Naive thymus-derived CD4-positive, alpha-beta T cell (primary cell): ENCODE measurements at regions not wholly inside any gene's neighbourhood (a gene's known extent, or its start where the extent isn't known, plus 50 kb on each side); places are given as distances from the start of the nearest gene placed in this dataset.
"Not testable (repeated sequence)": the region's sequence is repeated elsewhere in the genome, so short reads cannot be mapped to it uniquely, and the experiment has no call there.

Experiments used
- ATAC-seq: fragments of 150-1000 bp; cut with Tn5 transposase; 2 replicates; pipeline ENCODE4 v1.10.0; 2021; ENCODE audit warnings: mild to moderate bottlenecking, moderate library complexity
- CTCF ChIA-PET: fragments of 350-600 bp; sonication (Branson Sonifier 250); formaldehyde crosslinking; loops from one replicate; lab custom pipeline; 2021; ENCODE audit warnings: antibody characterized with exemption; lab: Charles Lee
- POLR2A ChIA-PET: fragments of 350-600 bp; sonication (Branson Sonifier 250); formaldehyde crosslinking; loops from one replicate; lab custom pipeline; 2021; ENCODE audit warnings: antibody characterized with exemption, inconsistent platforms; lab: Charles Lee
- DNase-seq, 9 donors: peaks; one replicate each; pipeline versions ENCODE4 v3.0.0 to v3.0.0-alpha.2; 2020 to 2022; ENCODE audit warnings: mixed read lengths in 1 of 9
- H3K27ac ChIP-seq: one replicate; pipeline ENCODE4 v1.7.0; 2013; ENCODE audit warnings: mild to moderate bottlenecking, low read depth, low read length, moderate library complexity
- H3K27me3 ChIP-seq, 2 donors: one replicate each; pipeline ENCODE4 v1.7.0; 2013; ENCODE audit warnings: low read length in 2 of 2, mild to moderate bottlenecking in 2 of 2, moderate library complexity in 2 of 2; ENCODE audit not compliant: control insufficient read depth in 2 of 2, insufficient read depth in 2 of 2
- H3K36me3 ChIP-seq, 3 experiments: 1 replicate in 2 of 3; 2 replicates in 1 of 3; pipeline ENCODE4 v1.7.0; 2013; ENCODE audit warnings: low read length in 3 of 3, mild to moderate bottlenecking in 3 of 3, moderate library complexity in 1 of 3; ENCODE audit not compliant: insufficient read depth in 3 of 3, control insufficient read depth in 2 of 3
- H3K4me1 ChIP-seq, 2 donors: one replicate each; pipeline ENCODE4 v1.7.0; 2013; ENCODE audit warnings: low read length in 2 of 2, mild to moderate bottlenecking in 2 of 2, moderate library complexity in 1 of 2; ENCODE audit not compliant: control insufficient read depth in 2 of 2, insufficient read depth in 2 of 2
- H3K4me3 ChIP-seq: 2 replicates; pipeline ENCODE4 v1.7.0; 2013; ENCODE audit warnings: mild to moderate bottlenecking, low read length
- H3K9me3 ChIP-seq, 3 experiments: 1 replicate in 2 of 3; 2 replicates in 1 of 3; pipeline ENCODE4 v1.7.0; 2013; ENCODE audit warnings: low read length in 3 of 3; ENCODE audit not compliant: control insufficient read depth in 2 of 3
- H3K27ac Mint-ChIP-seq, 9 donors: one replicate each; pipeline ENCODE4 v1.8.0; 2020 to 2022; ENCODE audit warnings: mixed read lengths in 9 of 9, mild to moderate bottlenecking in 8 of 9, moderate library complexity in 5 of 9, inconsistent platforms in 2 of 9
- H3K27me3 Mint-ChIP-seq, 5 donors: one replicate each; pipeline ENCODE4 v1.8.0; 2021 to 2022; ENCODE audit warnings: mixed read lengths in 5 of 5, mild to moderate bottlenecking in 1 of 5
- H3K36me3 Mint-ChIP-seq, 5 donors: one replicate each; pipeline ENCODE4 v1.8.0; 2020 to 2022; ENCODE audit warnings: mixed read lengths in 5 of 5, mild to moderate bottlenecking in 3 of 5, inconsistent platforms in 1 of 5
- H3K4me1 Mint-ChIP-seq, 7 donors: one replicate each; pipeline ENCODE4 v1.8.0; 2020 to 2022; ENCODE audit warnings: mixed read lengths in 7 of 7, mild to moderate bottlenecking in 3 of 7, inconsistent platforms in 1 of 7
- H3K4me3 Mint-ChIP-seq, 10 donors: one replicate each; pipeline ENCODE4 v1.8.0; 2020 to 2022; ENCODE audit warnings: mild to moderate bottlenecking in 10 of 10, mixed read lengths in 10 of 10, moderate library complexity in 6 of 10, inconsistent platforms in 2 of 10
- H3K9me3 Mint-ChIP-seq, 11 donors: one replicate each; pipeline ENCODE4 v1.8.0; 2020 to 2022; ENCODE audit warnings: mixed read lengths in 11 of 11, mild to moderate bottlenecking in 4 of 11, inconsistent platforms in 1 of 11, moderate library complexity in 1 of 11
- intact Hi-C, 2 donors: fragments of 100-400 bp; cut with micrococcal nuclease; formaldehyde crosslinking; loops; one replicate each; pipeline ENCODE4 v1.15.1; 2023

- Histone ChIP-seq H3K4me3 (no peak overlapping the region), H3K27me3 (no peaks in the 10 kb centered on the region), H3K4me1 (no peaks in the 10 kb centered on the region), H3K27ac (no peak overlapping the region), H3K9me3 (no peaks in the 10 kb centered on the region), H3K36me3 (no peaks in the 10 kb centered on the region)
- ChIA-PET CTCF (interaction anchor here (0.6 kb wide), 1 partner anchor 176 kb away, joined by 3 read pairs; no protein-coding TSS in a partner anchor), POLR2A (no interaction called here)
- H3K36me3 Mint-ChIP-seq, result no peaks in the 10 kb centered on the region
- peaks cover 0 to 4% (median 0%) of the 10 kb centered on the region in 11 donors for H3K9me3 Mint-ChIP-seq
- no peak for DNase-seq
- no peaks in the 10 kb centered on the region for H3K4me1 Mint-ChIP-seq
- H3K4me3 Mint-ChIP-seq, result no peak overlapping the region
- intact Hi-C loops, result no loop called here
- H3K27ac Mint-ChIP-seq, result no peak overlapping the region
- H3K27me3 Mint-ChIP-seq, result peaks cover 10 to 42% (median 16%) of the 10 kb centered on the region in 5 donors
- no peak for ATAC-seq
These were observed 185.5 kb upstream of the NLRP1 start for GRCh38 chr17:5769593-5770354.

DNA sequence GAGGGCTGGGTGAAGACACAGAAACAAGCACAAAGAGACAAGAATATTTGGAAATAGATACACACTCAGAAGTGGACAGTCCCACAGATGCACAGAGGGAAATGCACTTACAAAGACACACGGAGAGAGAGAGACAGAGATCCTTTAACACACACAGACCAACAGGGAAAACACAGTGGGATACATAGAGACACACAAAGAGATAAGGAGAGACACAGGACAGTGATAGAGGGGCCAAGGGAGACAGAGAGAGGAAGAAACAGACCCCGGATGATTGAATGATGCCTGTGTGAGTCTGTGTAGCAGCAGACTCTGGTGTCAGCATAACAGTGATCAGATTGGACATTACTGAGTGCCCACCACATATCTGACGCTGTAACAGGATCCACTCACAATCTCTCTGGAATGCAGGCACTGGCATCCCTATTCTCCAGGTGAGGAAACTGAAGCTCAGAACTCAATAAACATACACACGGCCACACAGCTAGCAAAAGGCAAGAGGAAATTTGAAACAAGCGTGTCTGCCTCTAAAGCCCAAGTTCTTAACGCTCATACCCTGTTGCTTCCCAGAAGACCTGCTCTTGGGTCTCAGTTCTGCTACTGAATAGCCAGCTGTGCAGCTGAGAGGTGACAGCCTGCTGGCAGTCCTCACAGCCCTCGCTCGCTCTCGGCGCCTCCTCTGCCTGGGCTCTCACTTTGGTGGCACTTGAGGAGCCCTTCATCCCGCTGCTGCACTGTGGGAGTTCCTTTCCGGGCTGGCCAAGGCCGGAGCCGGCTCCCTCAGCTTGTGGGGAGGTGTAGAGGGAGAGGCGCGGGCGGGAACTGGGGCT, 186.3 kb upstream of the NLRP1 start:
- Mint-ChIP-seq H3K36me3 (no peaks in the 10 kb centered on the region), H3K4me3 (no peak overlapping the region), H3K27me3 (peaks cover 19 to 38% (median 25%) of the 10 kb centered on the region in 5 donors), H3K9me3 (peaks cover 0 to 4% (median 0%) of the 10 kb centered on the region in 11 donors), H3K27ac (no peak overlapping the region), H3K4me1 (no peaks in the 10 kb centered on the region)
- intact Hi-C loops, result no loop called here
- H3K27ac ChIP-seq, result no peak overlapping the region
- H3K9me3 ChIP-seq, result no peaks in the 10 kb centered on the region
- no peak for ATAC-seq
- H3K4me1 ChIP-seq, result no peaks in the 10 kb centered on the region
- CTCF ChIA-PET, result no interaction called here
- H3K36me3 ChIP-seq, result no peaks in the 10 kb centered on the region
- POLR2A ChIA-PET, result no interaction called here
- DNase-seq, result no peak
- H3K4me3 ChIP-seq, result no peak overlapping the region
- H3K27me3 ChIP-seq, result no peaks in the 10 kb centered on the region

DNA sequence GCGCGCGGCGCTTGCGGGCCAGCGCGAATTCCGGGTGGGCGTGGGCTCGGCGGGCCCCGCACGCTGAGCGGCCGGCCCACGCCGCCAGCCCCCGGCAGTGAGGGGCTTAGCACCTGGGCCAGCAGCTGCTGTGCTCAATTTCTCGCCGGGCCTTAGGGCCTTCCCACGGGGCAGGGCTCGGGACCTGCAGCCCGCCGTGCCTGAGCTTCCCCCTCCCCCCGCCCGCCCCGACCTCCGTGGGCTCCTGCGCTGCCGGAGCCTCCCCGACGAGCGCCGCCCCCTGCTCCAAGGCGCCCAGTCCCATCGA, 186.9 kb upstream of the NLRP1 start:
- ATAC-seq, H3K4me3 Mint-ChIP-seq, DNase-seq, H3K4me1 Mint-ChIP-seq, H3K9me3 Mint-ChIP-seq, H3K36me3 Mint-ChIP-seq, H3K27ac ChIP-seq, CTCF ChIA-PET, intact Hi-C loops, H3K4me3 ChIP-seq, H3K36me3 ChIP-seq, POLR2A ChIA-PET, H3K27me3 ChIP-seq, H3K9me3 ChIP-seq, H3K27ac Mint-ChIP-seq, H3K4me1 ChIP-seq: not testable (repeated sequence)
- peaks cover 19 to 37% (median 24%) of the 10 kb centered on the region in 5 donors for H3K27me3 Mint-ChIP-seq

DNA sequence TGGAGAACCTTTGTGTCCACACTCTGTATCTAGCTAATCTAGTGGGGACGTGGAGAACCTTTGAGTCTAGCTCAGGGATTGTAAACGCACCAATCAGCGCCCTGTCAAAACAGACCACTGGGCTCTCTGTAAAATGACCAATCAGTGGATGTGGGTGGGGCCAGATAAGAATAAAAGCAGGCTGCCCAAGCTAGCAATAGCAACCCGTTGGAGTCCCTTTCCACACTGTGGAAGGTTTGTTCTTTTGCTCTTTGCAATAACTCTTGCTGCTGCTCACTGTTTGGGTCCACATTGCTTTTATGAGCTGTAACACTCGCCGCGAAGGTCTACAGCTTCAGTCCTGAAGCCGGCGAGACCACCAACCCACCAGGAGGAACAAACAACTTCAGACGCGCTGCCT, 187.7 kb upstream of the NLRP1 start:
- ATAC-seq, H3K27ac Mint-ChIP-seq, H3K4me3 Mint-ChIP-seq, H3K9me3 Mint-ChIP-seq, H3K36me3 ChIP-seq, POLR2A ChIA-PET, intact Hi-C loops, H3K36me3 Mint-ChIP-seq, H3K4me1 ChIP-seq, CTCF ChIA-PET, DNase-seq, H3K9me3 ChIP-seq, H3K27ac ChIP-seq, H3K4me1 Mint-ChIP-seq, H3K27me3 ChIP-seq, H3K4me3 ChIP-seq: not testable (repeated sequence)
- peaks cover 19 to 30% (median 24%) of the 10 kb centered on the region in 5 donors for H3K27me3 Mint-ChIP-seq

- no peak overlapping the region for H3K27ac Mint-ChIP-seq
- H3K36me3 Mint-ChIP-seq, result no peaks in the 10 kb centered on the region
These were observed 188.4 kb upstream of the NLRP1 start for GRCh38 chr17:5772720-5773119.

GRCh38 chr17:5773816-5774360, 189.6 kb upstream of the NLRP1 start:
- intact Hi-C loops, result no loop called here
- Histone ChIP-seq H3K27ac (no peak overlapping the region), H3K36me3 (no peaks in the 10 kb centered on the region), H3K27me3 (no peaks in the 10 kb centered on the region), H3K9me3 (no peaks in the 10 kb centered on the region), H3K4me1 (no peaks in the 10 kb centered on the region), H3K4me3 (no peak overlapping the region)
- ChIA-PET POLR2A (no interaction called here), CTCF (no interaction called here)
- no peak for ATAC-seq
- no peak overlapping the region for H3K27ac Mint-ChIP-seq
- peaks cover 10 to 25% (median 17%) of the 10 kb centered on the region in 5 donors for H3K27me3 Mint-ChIP-seq
- no peak for DNase-seq
- H3K4me3 Mint-ChIP-seq, result no peak overlapping the region
- peaks cover 0 to 6% (median 0%) of the 10 kb centered on the region in 7 donors for H3K4me1 Mint-ChIP-seq
- H3K36me3 Mint-ChIP-seq, result no peaks in the 10 kb centered on the region
- H3K9me3 Mint-ChIP-seq, result peaks cover 0 to 3% (median 0%) of the 10 kb centered on the region in 11 donors

More at GRCh38 chr17:5772720-5773119, 188.4 kb upstream of the NLRP1 start:
- DNase-seq (no peak), ATAC-seq (no peak)
- H3K27me3 ChIP-seq, result no peaks in the 10 kb centered on the region
- no peaks in the 10 kb centered on the region for H3K9me3 ChIP-seq
- Mint-ChIP-seq H3K27me3 (peaks cover 19 to 29% (median 24%) of the 10 kb centered on the region in 5 donors), H3K9me3 (peaks cover 0 to 2% (median 0%) of the 10 kb centered on the region in 11 donors), H3K4me3 (no peak overlapping the region), H3K4me1 (peaks cover 0 to 6% (median 0%) of the 10 kb centered on the region in 7 donors)
- H3K27ac ChIP-seq, result no peak overlapping the region
- no peaks in the 10 kb centered on the region for H3K4me1 ChIP-seq
- ChIA-PET POLR2A (no interaction called here), CTCF (no interaction called here)
- no peaks in the 10 kb centered on the region for H3K36me3 ChIP-seq
- intact Hi-C loops, result no loop called here
- H3K4me3 ChIP-seq, result no peak overlapping the region
